SK-N-SH (cell line): ENCODE measurements at regions not wholly inside any gene's neighbourhood (a gene's known extent, or its start where the extent isn't known, plus 50 kb on each side); places are given as distances from the start of the nearest gene placed in this dataset.

ENCODE experiments used
- CTCF ChIA-PET: fragments of 300-600, 350-600 bp; formaldehyde crosslinking; extraction: SDS; loops from one replicate; lab custom pipeline; 2021; lab: Yijun Ruan, JAX
- POLR2A ChIA-PET: fragments of 350-600 bp; sonication (Branson Sonifier 250); formaldehyde crosslinking; extraction: SDS; loops from one replicate; lab custom pipeline; 2020; ENCODE audit warnings: antibody characterized with exemption, inconsistent platforms; lab: Yijun Ruan, JAX
- DNase-seq: peaks from one replicate; pipeline ENCODE4 v3.0.0; 2012
- H2AFZ ChIP-seq: fragments of 200-600 bp; sonication (generic); 2 replicates; pipeline ENCODE4 v1.8.1; 2016; ENCODE audit warnings: antibody characterized with exemption, mild to moderate bottlenecking, low read depth
- H3F3A ChIP-seq: fragments of 200-600 bp; sonication (generic); replicated peaks from 2 replicates; pipeline ENCODE3; 2016; ENCODE audit warnings: antibody characterized with exemption, mild to moderate bottlenecking; ENCODE audit not compliant: insufficient read depth
- H3K27ac ChIP-seq, 2 experiments: fragments of 200-500 bp in 1 of 2; fragments of 200-600 bp in 1 of 2; sonication (Bioruptor generic) in 1 of 2; sonication (generic), shearing (Covaris generic) in 1 of 2; 2 replicates each; pipeline versions ENCODE4 v1.5.1 to v1.6.1; 2014 to 2016; ENCODE audit warnings: low read depth in 2 of 2, inconsistent platforms in 1 of 2, low read length in 1 of 2, mild to moderate bottlenecking in 1 of 2, mixed read lengths in 1 of 2
- H3K27me3 ChIP-seq: fragments of 200-600 bp; sonication (generic), shearing (Covaris generic); 2 replicates; pipeline ENCODE4 v1.6.1; 2016; ENCODE audit warnings: mixed run types; ENCODE audit not compliant: insufficient read depth
- H3K36me3 ChIP-seq, 2 experiments: fragments of 200-500 bp in 1 of 2; fragments of 200-600 bp in 1 of 2; sonication (Bioruptor generic) in 1 of 2; sonication (generic) in 1 of 2; replicated peaks in 1 of 2; 2 replicates each; pipeline versions ENCODE3 to v1.5.1; 2014 to 2016; ENCODE audit warnings: low read length in 1 of 2, mild to moderate bottlenecking in 1 of 2; ENCODE audit not compliant: insufficient read depth in 2 of 2, control insufficient read depth in 1 of 2
- H3K4me1 ChIP-seq, 2 experiments: fragments of 200-500 bp in 1 of 2; fragments of 200-600 bp in 1 of 2; sonication (Bioruptor generic) in 1 of 2; sonication (generic), shearing (Covaris generic) in 1 of 2; 2 replicates each; pipeline versions ENCODE4 v1.5.1 to v1.6.1; 2014 to 2016; ENCODE audit warnings: low read depth in 1 of 2, low read length in 1 of 2, mixed run types in 1 of 2; ENCODE audit not compliant: insufficient read depth in 2 of 2, control insufficient read depth in 1 of 2
- H3K4me2 ChIP-seq: fragments of 200-600 bp; sonication (generic), shearing (Covaris generic); 2 replicates; pipeline ENCODE4 v1.6.1; 2017; ENCODE audit warnings: mixed run types
- H3K4me3 ChIP-seq, 2 experiments: fragments of 200-500 bp in 1 of 2; fragments of 200-600 bp in 1 of 2; sonication (Bioruptor generic) in 1 of 2; sonication (generic), shearing (Covaris generic) in 1 of 2; 2 replicates each; pipeline versions ENCODE4 v1.5.1 to v1.8.1; 2014 to 2016; ENCODE audit warnings: low read depth in 2 of 2, inconsistent platforms in 1 of 2, low read length in 1 of 2, mild to moderate bottlenecking in 1 of 2, mixed read lengths in 1 of 2, moderate library complexity in 1 of 2
- H3K79me2 ChIP-seq: fragments of 200-600 bp; sonication (generic); 2 replicates; pipeline ENCODE4 v1.8.1; 2017; ENCODE audit warnings: mild to moderate bottlenecking; ENCODE audit not compliant: insufficient read depth
- H3K9ac ChIP-seq: fragments of 200-600 bp; sonication (generic); 2 replicates; pipeline ENCODE4 v1.6.1; 2017; ENCODE audit warnings: mixed run types
- H3K9me2 ChIP-seq: fragments of 200-600 bp; sonication (generic); 2 replicates; pipeline ENCODE4 v1.6.1; 2017; ENCODE audit warnings: mixed run types
- H3K9me3 ChIP-seq: fragments of 200-600 bp; sonication (generic); 2 replicates; pipeline ENCODE4 v1.6.1; 2017; ENCODE audit warnings: mixed run types, mild to moderate bottlenecking, moderate library complexity
- H4K20me1 ChIP-seq: fragments of 200-600 bp; sonication (generic); 2 replicates; pipeline ENCODE4 v1.6.1; 2017; ENCODE audit warnings: mild to moderate bottlenecking, mixed run types; ENCODE audit not compliant: insufficient read depth
- CHD2 ChIP-seq: fragments of 150-350 bp; IDR thresholded peaks from 2 replicates; pipeline ENCODE4 v1.6.1; 2018; ENCODE audit warnings: low read length; ENCODE audit not compliant: partially characterized antibody
- ELF1 ChIP-seq: IDR thresholded peaks from 2 replicates; pipeline ENCODE4 v1.4.0; 2012
- EP300 ChIP-seq, 2 experiments: IDR thresholded peaks; 2 replicates each; pipeline versions ENCODE4 v1.4.0 to v1.6.1; 2012; ENCODE audit warnings: borderline replicate concordance in 1 of 2, low read depth in 1 of 2, low read length in 1 of 2
- FOXJ3 ChIP-seq: sonication (generic); formaldehyde crosslinking; IDR thresholded peaks from 2 replicates; pipeline ENCODE4 v1.5.1; 2020; ENCODE audit warnings: mild to moderate bottlenecking, missing genetic modification reagents
- FOXM1 ChIP-seq: IDR thresholded peaks from 2 replicates; pipeline ENCODE4 v1.4.0; 2012; ENCODE audit warnings: low read depth, mild to moderate bottlenecking
- IRF3 ChIP-seq: fragments of 150-350 bp; IDR thresholded peaks from 2 replicates; pipeline ENCODE4 v1.6.1; 2016; ENCODE audit warnings: mild to moderate bottlenecking, low read depth, low read length
- MAX ChIP-seq: IDR thresholded peaks from 2 replicates; pipeline ENCODE4 v1.4.0; 2012; ENCODE audit warnings: low read depth
- MEF2A ChIP-seq: IDR thresholded peaks from 2 replicates; pipeline ENCODE4 v1.4.0; 2012; ENCODE audit warnings: low read depth, borderline replicate concordance
- MXI1 ChIP-seq: IDR thresholded peaks from 2 replicates; pipeline ENCODE4 v1.6.1; 2012; ENCODE audit warnings: mild to moderate bottlenecking, low read depth, low read length, improper control_type of control experiment
- PBX3 ChIP-seq: IDR thresholded peaks from 2 replicates; pipeline ENCODE4; 2012
- POLR2AphosphoS5 ChIP-seq: IDR thresholded peaks from 2 replicates; pipeline ENCODE4 v1.6.1; 2012; ENCODE audit warnings: low read depth, low read length
- RAD21 ChIP-seq: IDR thresholded peaks from 2 replicates; pipeline ENCODE4 v1.6.1; 2012; ENCODE audit warnings: mild to moderate bottlenecking, low read length
- RCOR1 ChIP-seq: fragments of 150-350 bp; IDR thresholded peaks from 2 replicates; pipeline ENCODE4 v1.6.1; 2017; ENCODE audit warnings: antibody characterized with exemption, low read length
- RXRA ChIP-seq: IDR thresholded peaks from 2 replicates; pipeline ENCODE4 v1.4.0; 2012; ENCODE audit warnings: low read depth, mild to moderate bottlenecking, borderline replicate concordance
- SIN3A ChIP-seq: IDR thresholded peaks from 2 replicates; pipeline ENCODE4 v1.6.1; 2012; ENCODE audit warnings: low read depth, mild to moderate bottlenecking, low read length, moderate library complexity, borderline replicate concordance
- TCF12 ChIP-seq: IDR thresholded peaks from 2 replicates; pipeline ENCODE4 v1.4.0; 2012
- TEAD4 ChIP-seq: IDR thresholded peaks from 2 replicates; pipeline ENCODE4 v1.4.0; 2012; ENCODE audit warnings: mild to moderate bottlenecking, borderline replicate concordance; ENCODE audit not compliant: insufficient read depth
- YY1 ChIP-seq: IDR thresholded peaks from 2 replicates; pipeline ENCODE4 v1.4.0; 2012; ENCODE audit warnings: low read depth, mild to moderate bottlenecking
- WGBS: methylation state at CpG from one replicate; pipeline ENCODE4 v1.1.6; 2017; ENCODE audit warnings: low lambda C conversion rate; 5-methylcytosine and 5-hydroxymethylcytosine counted together
- TF ChIP-seq, protein P1 (sequence below): IDR thresholded peaks from 2 replicates; pipeline ENCODE4 v1.6.1; 2012; ENCODE audit warnings: mild to moderate bottlenecking, low read depth, low read length, moderate library complexity

DNA sequence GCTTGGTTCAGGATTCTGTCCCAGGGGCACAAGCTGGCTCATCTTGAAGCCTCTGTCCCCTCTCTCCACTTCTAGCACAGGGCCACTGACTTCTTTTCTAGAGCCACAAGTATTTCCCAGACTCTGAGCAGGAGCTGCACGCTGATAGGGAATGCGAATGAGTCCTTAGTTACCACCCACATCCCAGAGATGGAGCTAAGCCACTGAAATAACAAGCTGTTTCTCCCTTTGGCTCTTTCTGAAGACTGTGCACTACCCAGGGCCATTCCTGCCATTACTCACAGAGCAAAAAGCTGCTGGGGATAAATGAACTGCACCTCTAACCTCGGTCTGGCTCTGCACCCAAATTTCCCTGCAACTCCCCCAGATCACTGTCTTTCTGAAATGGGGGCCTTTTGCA is 70.6 kb downstream of the TSN start:
- Histone ChIP-seq H3K4me1 (no peaks in the 10 kb centered on the region), H3K27me3 (no peaks in the 10 kb centered on the region), H2AFZ (no peak overlapping the region), H3F3A (no peaks in the 10 kb centered on the region), H3K79me2 (no peaks in the 10 kb centered on the region), H3K36me3 (no peaks in the 10 kb centered on the region), H4K20me1 (no peaks in the 10 kb centered on the region), H3K27ac (no peak overlapping the region), H3K4me2 (no peak overlapping the region), H3K9me3 (no peaks in the 10 kb centered on the region), H3K4me3 (no peak overlapping the region), H3K9me2 (no peaks in the 10 kb centered on the region), H3K9ac (no peak overlapping the region)
- 21% methylated on average over 3 of the region's 3 CpGs for WGBS
- TF ChIP-seq MXI1 (no peak), EP300 (IDR thresholded peaks at IDR 0.05; ENCODE audit: borderline replicate concordance in 1 of 2, low read depth in 1 of 2, low read length in 1 of 2) (no peak), SIN3A (no peak), FOXJ3 (CRISPR knock-in tag) (no peak), MAX (no peak), IRF3 (no peak), MEF2A (no peak), RXRA (no peak), YY1 (no peak)
- TF ChIP-seq, protein P1, sequence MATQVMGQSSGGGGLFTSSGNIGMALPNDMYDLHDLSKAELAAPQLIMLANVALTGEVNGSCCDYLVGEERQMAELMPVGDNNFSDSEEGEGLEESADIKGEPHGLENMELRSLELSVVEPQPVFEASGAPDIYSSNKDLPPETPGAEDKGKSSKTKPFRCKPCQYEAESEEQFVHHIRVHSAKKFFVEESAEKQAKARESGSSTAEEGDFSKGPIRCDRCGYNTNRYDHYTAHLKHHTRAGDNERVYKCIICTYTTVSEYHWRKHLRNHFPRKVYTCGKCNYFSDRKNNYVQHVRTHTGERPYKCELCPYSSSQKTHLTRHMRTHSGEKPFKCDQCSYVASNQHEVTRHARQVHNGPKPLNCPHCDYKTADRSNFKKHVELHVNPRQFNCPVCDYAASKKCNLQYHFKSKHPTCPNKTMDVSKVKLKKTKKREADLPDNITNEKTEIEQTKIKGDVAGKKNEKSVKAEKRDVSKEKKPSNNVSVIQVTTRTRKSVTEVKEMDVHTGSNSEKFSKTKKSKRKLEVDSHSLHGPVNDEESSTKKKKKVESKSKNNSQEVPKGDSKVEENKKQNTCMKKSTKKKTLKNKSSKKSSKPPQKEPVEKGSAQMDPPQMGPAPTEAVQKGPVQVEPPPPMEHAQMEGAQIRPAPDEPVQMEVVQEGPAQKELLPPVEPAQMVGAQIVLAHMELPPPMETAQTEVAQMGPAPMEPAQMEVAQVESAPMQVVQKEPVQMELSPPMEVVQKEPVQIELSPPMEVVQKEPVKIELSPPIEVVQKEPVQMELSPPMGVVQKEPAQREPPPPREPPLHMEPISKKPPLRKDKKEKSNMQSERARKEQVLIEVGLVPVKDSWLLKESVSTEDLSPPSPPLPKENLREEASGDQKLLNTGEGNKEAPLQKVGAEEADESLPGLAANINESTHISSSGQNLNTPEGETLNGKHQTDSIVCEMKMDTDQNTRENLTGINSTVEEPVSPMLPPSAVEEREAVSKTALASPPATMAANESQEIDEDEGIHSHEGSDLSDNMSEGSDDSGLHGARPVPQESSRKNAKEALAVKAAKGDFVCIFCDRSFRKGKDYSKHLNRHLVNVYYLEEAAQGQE, result no peak
- CTCF ChIA-PET, result interaction anchor here (1.4 to 3.8 kb wide), 2 partner anchors 10 to 15 kb away, joined by 3 to 15 read pairs; no protein-coding TSS in a partner anchor
- no peak for DNase-seq
- POLR2A ChIA-PET, result no interaction called here

GRCh38 chr2:121828281-121828731 is 72.9 kb downstream of the TSN start:
- no peaks in the 10 kb centered on the region for H3F3A ChIP-seq
- DNase-seq, result no peak
- no peaks in the 10 kb centered on the region for H3K9me3 ChIP-seq
- ChIA-PET POLR2A (no interaction called here), CTCF (interaction anchor here (3.8 kb wide), 1 partner anchor 17 kb away, joined by 15 read pairs; no protein-coding TSS in a partner anchor)
- H3K4me3 ChIP-seq, result no peak overlapping the region
- no peaks in the 10 kb centered on the region for H3K79me2 ChIP-seq
- H3K27me3 ChIP-seq, result no peaks in the 10 kb centered on the region
- 61% methylated on average over 13 of the region's 13 CpGs for WGBS
- no peaks in the 10 kb centered on the region for H3K4me1 ChIP-seq
- H3K36me3 ChIP-seq, result no peaks in the 10 kb centered on the region
- no peak overlapping the region for H3K27ac ChIP-seq
- H3K9ac ChIP-seq, result no peak overlapping the region
- H4K20me1 ChIP-seq, result no peaks in the 10 kb centered on the region
- H3K9me2 ChIP-seq, result no peaks in the 10 kb centered on the region
- no peak overlapping the region for H2AFZ ChIP-seq
- H3K4me2 ChIP-seq, result no peak overlapping the region
- no peak for TF ChIP-seq TEAD4
- TF ChIP-seq RAD21, result no peak
- no peak for TF ChIP-seq EP300 (IDR thresholded peaks at IDR 0.05; ENCODE audit: borderline replicate concordance in 1 of 2, low read depth in 1 of 2, low read length in 1 of 2)
- TF ChIP-seq TCF12, result no peak
- TF ChIP-seq CHD2, result no peak
- TF ChIP-seq FOXJ3 (CRISPR knock-in tag), result no peak
- no peak for TF ChIP-seq PBX3
- TF ChIP-seq FOXM1, result no peak
- no peak for TF ChIP-seq RCOR1
- TF ChIP-seq RXRA, result no peak
- TF ChIP-seq ELF1, result no peak
- no peak for TF ChIP-seq YY1
- TF ChIP-seq, protein P1, result no peak
- TF ChIP-seq POLR2AphosphoS5, result no peak
